Neuronal stem cell (in vitro differentiated cells): ENCODE measurements at regions not wholly inside any gene's neighbourhood (a gene's known extent, or its start where the extent isn't known, plus 50 kb on each side); places are given as distances from the start of the nearest gene placed in this dataset.
"Not testable (repeated sequence)": the region's sequence is repeated elsewhere in the genome, so short reads cannot be mapped to it uniquely, and the experiment has no call there.

Experiments used
- DNase-seq: peaks from one replicate; pipeline ENCODE4 v3.0.0-alpha.2; 2013; ENCODE audit warnings: low spot score
- H2AFZ ChIP-seq: one replicate; pipeline ENCODE4 v1.6.1; 2013; ENCODE audit warnings: mild to moderate bottlenecking, low read length, inconsistent platforms
- H2AK5ac ChIP-seq: 2 replicates; pipeline ENCODE4 v1.6.1; 2013; ENCODE audit warnings: low read depth, mild to moderate bottlenecking, inconsistent platforms, low read length, moderate library complexity, mixed read lengths
- H2BK120ac ChIP-seq: 2 replicates; pipeline ENCODE4 v1.6.1; 2013; ENCODE audit warnings: low read depth, mild to moderate bottlenecking, inconsistent platforms, low read length, moderate library complexity, mixed read lengths
- H2BK12ac ChIP-seq: one replicate; pipeline ENCODE4 v1.6.1; 2013; ENCODE audit warnings: low read length, inconsistent platforms
- H2BK15ac ChIP-seq: 2 replicates; pipeline ENCODE4 v1.6.1; 2013; ENCODE audit warnings: mild to moderate bottlenecking, low read length, inconsistent platforms, mixed read lengths
- H2BK5ac ChIP-seq: one replicate; pipeline ENCODE4 v1.6.1; 2013; ENCODE audit warnings: inconsistent platforms, mild to moderate bottlenecking, low read length, moderate library complexity
- H3K14ac ChIP-seq: one replicate; pipeline ENCODE4 v1.6.1; 2013; ENCODE audit warnings: low read length, inconsistent platforms
- H3K18ac ChIP-seq: 2 replicates; pipeline ENCODE4 v1.6.1; 2013; ENCODE audit warnings: low read length, inconsistent platforms
- H3K23ac ChIP-seq: 2 replicates; pipeline ENCODE4 v1.6.1; 2013; ENCODE audit warnings: low read depth, mild to moderate bottlenecking, mixed read lengths, low read length, inconsistent platforms; ENCODE audit not compliant: poor library complexity
- H3K27ac ChIP-seq: replicated peaks from 3 replicates; pipeline ENCODE4 v1.5.1; 2013; ENCODE audit warnings: low read length, inconsistent platforms
- H3K27me3 ChIP-seq, 3 experiments: 2 replicates each; pipeline ENCODE4 v1.6.1; 2013; ENCODE audit warnings: low read length in 3 of 3, mild to moderate bottlenecking in 2 of 3, inconsistent platforms in 1 of 3, low read depth in 1 of 3, mixed read lengths in 1 of 3, moderate library complexity in 1 of 3; ENCODE audit not compliant: control insufficient read depth in 3 of 3, insufficient read depth in 3 of 3
- H3K36me3 ChIP-seq, 2 donors: replicated peaks in 1 of 2; 2 replicates each; pipeline ENCODE4 v1.6.1; 2013; ENCODE audit warnings: low read length in 2 of 2; ENCODE audit not compliant: control insufficient read depth in 2 of 2, insufficient read depth in 2 of 2
- H3K4ac ChIP-seq: 2 replicates; pipeline ENCODE4 v1.6.1; 2013; ENCODE audit warnings: inconsistent platforms, mild to moderate bottlenecking, low read length, moderate library complexity
- H3K4me1 ChIP-seq, 2 donors: 1 replicate in 1 of 2; 2 replicates in 1 of 2; pipeline ENCODE4 v1.6.1; 2013; ENCODE audit warnings: low read length in 2 of 2, low read depth in 1 of 2; ENCODE audit not compliant: control insufficient read depth in 2 of 2, insufficient read depth in 1 of 2
- H3K4me2 ChIP-seq: one replicate; pipeline ENCODE4 v1.6.1; 2013; ENCODE audit warnings: mild to moderate bottlenecking, low read length, inconsistent platforms; ENCODE audit not compliant: insufficient read depth, poor library complexity, severe bottlenecking
- H3K4me3 ChIP-seq, 2 donors: 2 replicates each; pipeline ENCODE4 v1.5.1; 2013; ENCODE audit warnings: low read length in 2 of 2, mild to moderate bottlenecking in 2 of 2, inconsistent platforms in 1 of 2, moderate library complexity in 1 of 2
- H3K79me1 ChIP-seq: one replicate; pipeline ENCODE4 v1.6.1; 2013; ENCODE audit warnings: low read depth, mild to moderate bottlenecking, inconsistent platforms, low read length, moderate library complexity
- H3K9ac ChIP-seq: one replicate; pipeline ENCODE4 v1.6.1; 2013; ENCODE audit warnings: mild to moderate bottlenecking, low read depth, low read length, inconsistent platforms; ENCODE audit not compliant: poor library complexity
- H3K9me3 ChIP-seq, 2 donors: replicated peaks in 1 of 2; 2 replicates each; pipeline versions ENCODE3 to v1.6.1; 2013; ENCODE audit warnings: low read length in 2 of 2, mild to moderate bottlenecking in 2 of 2, inconsistent platforms in 1 of 2, low read depth in 1 of 2, mixed read lengths in 1 of 2, moderate library complexity in 1 of 2; ENCODE audit not compliant: control insufficient read depth in 2 of 2, insufficient read depth in 1 of 2
- H4K8ac ChIP-seq: one replicate; pipeline ENCODE4 v1.6.1; 2013; ENCODE audit warnings: low read depth, mild to moderate bottlenecking, inconsistent platforms, low read length, moderate library complexity
- H4K91ac ChIP-seq: one replicate; pipeline ENCODE4 v1.6.1; 2013; ENCODE audit warnings: low read length, low read depth, mild to moderate bottlenecking, inconsistent platforms; ENCODE audit not compliant: poor library complexity
- WGBS, 2 donors: extraction: QIAGEN DNeasy Blood & Tissue Kit; methylation state at CpG; one replicate each; pipeline ENCODE4 v1.1.7; 2013; ENCODE audit warnings: missing lambda C conversion rate in 2 of 2, mixed read lengths in 1 of 2; ENCODE audit not compliant: insufficient read length in 2 of 2, insufficient replicate concordance in 1 of 2; ENCODE audit errors: extremely low coverage in 2 of 2; 5-methylcytosine and 5-hydroxymethylcytosine counted together

GRCh38 chr6:48591158-48591557 is 480.2 kb upstream of the PTCHD4 start:
- H2BK120ac ChIP-seq, H2AK5ac ChIP-seq, H3K27me3 ChIP-seq, H2BK5ac ChIP-seq, H3K4me2 ChIP-seq, DNase-seq, H3K23ac ChIP-seq, H3K36me3 ChIP-seq, H4K8ac ChIP-seq, H3K14ac ChIP-seq, H3K9ac ChIP-seq, H3K4ac ChIP-seq, H3K18ac ChIP-seq, H3K4me3 ChIP-seq, H3K27ac ChIP-seq, H2BK15ac ChIP-seq, H3K9me3 ChIP-seq, H2BK12ac ChIP-seq, H4K91ac ChIP-seq, H3K4me1 ChIP-seq, H2AFZ ChIP-seq, H3K79me1 ChIP-seq: not testable (repeated sequence)

GRCh38 chr6:48584846-48585245 is 473.8 kb upstream of the PTCHD4 start:
- H2BK5ac ChIP-seq: no peak overlapping the region
- H2BK12ac ChIP-seq: no peak overlapping the region
- H4K91ac ChIP-seq: no peak overlapping the region
- H3K4me1 ChIP-seq: no peaks in the 10 kb centered on the region
- no peak overlapping the region for H3K9ac ChIP-seq
- no peak overlapping the region for H3K4me2 ChIP-seq
- no peak overlapping the region for H3K23ac ChIP-seq
- H4K8ac ChIP-seq: no peak overlapping the region
- no peak for DNase-seq
- no peaks in the 10 kb centered on the region for H3K36me3 ChIP-seq
- no peak overlapping the region for H3K14ac ChIP-seq
- H2BK15ac ChIP-seq: no peak overlapping the region
- H3K9me3 ChIP-seq: no peaks in the 10 kb centered on the region
- H3K4me3 ChIP-seq: no peak overlapping the region
- no peak overlapping the region for H2AK5ac ChIP-seq
- no CpG with 5 or more reads among the region's 1 CpG for WGBS, 2 donors
- H3K4ac ChIP-seq: no peak overlapping the region
- no peak overlapping the region for H3K27ac ChIP-seq
- H3K27me3 ChIP-seq: no peaks in the 10 kb centered on the region
- H2BK120ac ChIP-seq: no peak overlapping the region
- H3K79me1 ChIP-seq: no peaks in the 10 kb centered on the region
- no peak overlapping the region for H2AFZ ChIP-seq
- H3K18ac ChIP-seq: no peak overlapping the region

GRCh38 chr6:48570656-48571055 is 459.7 kb upstream of the PTCHD4 start:
- H3K4me2 ChIP-seq: no peak overlapping the region
- H2AFZ ChIP-seq: no peak overlapping the region
- H2AK5ac ChIP-seq: no peak overlapping the region
- no peak overlapping the region for H2BK5ac ChIP-seq
- no peak overlapping the region for H3K23ac ChIP-seq
- no peak overlapping the region for H4K91ac ChIP-seq
- no peak overlapping the region for H3K4ac ChIP-seq
- no peaks in the 10 kb centered on the region for H3K4me1 ChIP-seq
- H3K36me3 ChIP-seq: no peaks in the 10 kb centered on the region
- H2BK120ac ChIP-seq: no peak overlapping the region
- H3K79me1 ChIP-seq: no peaks in the 10 kb centered on the region
- no peak overlapping the region for H3K27ac ChIP-seq
- no peak overlapping the region for H2BK12ac ChIP-seq
- no peak overlapping the region for H3K9ac ChIP-seq
- H2BK15ac ChIP-seq: no peak overlapping the region
- H3K18ac ChIP-seq: no peak overlapping the region
- H4K8ac ChIP-seq: no peak overlapping the region
- H3K14ac ChIP-seq: no peak overlapping the region
- no peaks in the 10 kb centered on the region for H3K9me3 ChIP-seq
- no CpG with 5 or more reads among the region's 3 CpGs for WGBS, 2 donors
- DNase-seq: no peak
- no peaks in the 10 kb centered on the region for H3K27me3 ChIP-seq
- H3K4me3 ChIP-seq: no peak overlapping the region

- Histone ChIP-seq H4K8ac (no peak overlapping the region), H3K4me3 (no peak overlapping the region), H4K91ac (no peak overlapping the region), H3K18ac (no peak overlapping the region), H2BK5ac (no peak overlapping the region), H3K4ac (no peak overlapping the region), H3K4me2 (no peak overlapping the region), H2AK5ac (no peak overlapping the region), H3K36me3 (no peaks in the 10 kb centered on the region), H3K79me1 (no peaks in the 10 kb centered on the region), H2AFZ (peak overlapping the region; percentile 5), H3K9ac (no peak overlapping the region), H3K23ac (no peak overlapping the region), H3K4me1 (peaks cover 0 to 4% of the 10 kb centered on the region in 2 donors), H3K27ac (no peak overlapping the region), H2BK120ac (no peak overlapping the region), H2BK12ac (no peak overlapping the region), H2BK15ac (no peak overlapping the region), H3K14ac (no peak overlapping the region), H3K27me3 (no peaks in the 10 kb centered on the region), H3K9me3 (no peaks in the 10 kb centered on the region)
- no CpG with 5 or more reads among the region's 2 CpGs for WGBS, 2 donors
- DNase-seq: no peak
Measured at GRCh38 chr6:48568856-48569255, 457.9 kb upstream of the PTCHD4 start.
